Amygdala (tissue), 56 donors: ENCODE measurements at regions not wholly inside any gene's neighbourhood (a gene's known extent, or its start where the extent isn't known, plus 50 kb on each side); places are given as distances from the start of the nearest gene placed in this dataset.
A peak's percentile ranks its signal among the peaks of the same experiment; 100 is the strongest.

Experiments used
- DNase-seq, 56 donors: peaks; one replicate each; lab custom pipeline; 2025; lab: John Stamatoyannopoulos, UW

DNA sequence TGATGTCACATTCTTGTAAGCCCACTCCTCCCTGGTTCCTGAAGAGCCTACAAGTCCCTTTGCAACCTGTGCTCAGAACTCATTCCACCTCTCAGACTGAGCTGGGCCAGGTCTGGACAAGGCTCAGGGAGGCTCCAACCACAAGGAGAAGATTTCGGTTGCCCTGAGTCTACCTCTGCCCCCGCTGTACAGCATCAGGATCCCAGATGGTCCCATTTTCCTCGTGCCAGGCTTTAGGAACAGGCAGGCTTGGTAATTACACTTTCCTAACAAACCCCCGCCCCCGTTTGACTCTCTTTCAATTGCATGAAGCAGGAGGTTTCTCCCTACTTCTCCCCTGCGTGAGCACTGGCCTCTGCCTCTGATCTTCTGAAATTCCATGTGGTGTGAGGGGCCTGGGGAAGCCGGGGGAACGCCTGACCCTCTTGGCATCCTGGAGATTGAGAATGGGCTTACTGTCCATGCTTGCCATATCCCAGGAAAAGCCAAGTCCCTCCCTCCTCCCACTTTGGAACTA is 86.9 kb upstream of the CTNNA1 start:
- DNase-seq: no peak

- DNase-seq: no peak
These were observed 88.0 kb upstream of the CTNNA1 start for GRCh38 chr5:138665261-138665660.

DNA sequence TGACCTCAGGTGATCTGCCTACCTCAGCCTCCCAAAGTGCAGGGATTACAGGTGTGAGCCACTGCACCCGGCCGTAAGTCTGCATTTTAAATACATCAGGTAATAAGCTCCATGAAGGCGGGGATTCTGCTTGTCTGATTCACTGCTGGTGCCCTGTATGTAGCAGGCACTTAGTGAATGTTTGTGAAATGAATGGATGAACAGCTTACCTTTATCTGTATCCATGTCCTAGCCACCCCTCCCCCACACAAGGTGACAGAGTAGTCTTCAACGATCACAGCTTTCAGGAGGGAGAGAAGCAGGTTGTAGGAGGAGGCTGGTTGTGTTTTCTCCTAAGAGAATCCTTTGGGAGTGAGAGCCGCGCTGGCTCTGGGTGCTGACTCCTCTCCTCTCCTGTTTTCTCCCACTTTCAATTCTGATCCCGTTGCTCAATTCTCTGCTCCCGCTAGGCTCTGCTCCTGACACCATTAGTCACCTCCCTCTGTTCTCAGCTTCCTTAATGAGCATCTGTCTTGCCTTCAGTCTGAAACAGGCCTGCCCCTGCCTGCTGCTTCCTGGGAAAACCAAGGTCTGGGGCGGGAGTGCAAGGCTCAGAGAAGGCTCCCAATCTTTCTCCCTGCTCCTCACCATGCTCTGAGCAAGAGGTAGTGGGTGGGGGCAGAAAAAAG is 88.8 kb upstream of the CTNNA1 start:
- DNase-seq: no peak

DNA sequence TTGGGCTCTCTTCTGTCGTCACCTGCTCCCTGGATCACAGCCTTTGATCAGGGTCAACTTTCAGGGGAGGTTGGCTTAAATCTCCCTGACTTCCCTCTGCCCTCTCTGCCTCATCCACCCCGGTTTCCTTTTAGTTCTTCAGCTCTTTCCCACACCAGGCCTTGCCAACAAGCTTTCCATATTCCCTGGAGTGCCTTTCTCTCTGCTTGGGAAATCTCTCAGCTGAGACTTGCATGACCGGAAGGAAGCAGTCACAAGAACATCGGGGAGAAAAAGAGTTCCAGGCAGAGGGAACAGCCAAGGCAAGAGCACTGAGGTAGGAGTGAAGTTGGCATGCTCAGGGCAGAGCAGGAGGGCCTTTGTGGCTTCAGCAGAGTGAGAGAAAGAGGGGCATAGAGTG is 88.4 kb upstream of the HSPA9 start:
- no peak for DNase-seq

GRCh38 chr5:138663009-138663408 is 87.8 kb upstream of the HSPA9 start:
- no peak for DNase-seq

DNA sequence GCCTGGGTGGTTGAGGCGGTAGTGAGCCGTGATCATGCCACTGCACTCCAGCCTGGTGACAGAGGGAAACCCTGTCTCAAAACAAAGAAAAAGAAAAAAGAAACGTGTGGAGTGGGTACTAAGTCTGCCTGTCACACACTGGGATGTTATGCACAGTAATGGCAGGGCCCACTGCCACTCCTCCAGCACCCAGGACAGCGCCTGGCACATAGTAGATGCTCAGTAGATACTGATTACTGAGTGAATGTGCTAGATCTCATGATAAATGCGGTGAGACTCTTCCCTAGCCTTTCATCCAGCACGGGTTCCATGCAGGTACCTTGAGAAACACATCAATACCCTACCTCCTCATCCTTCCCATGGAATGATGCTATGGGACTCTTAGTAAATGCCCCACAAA is 87.4 kb upstream of the HSPA9 start:
- no peak for DNase-seq

DNA sequence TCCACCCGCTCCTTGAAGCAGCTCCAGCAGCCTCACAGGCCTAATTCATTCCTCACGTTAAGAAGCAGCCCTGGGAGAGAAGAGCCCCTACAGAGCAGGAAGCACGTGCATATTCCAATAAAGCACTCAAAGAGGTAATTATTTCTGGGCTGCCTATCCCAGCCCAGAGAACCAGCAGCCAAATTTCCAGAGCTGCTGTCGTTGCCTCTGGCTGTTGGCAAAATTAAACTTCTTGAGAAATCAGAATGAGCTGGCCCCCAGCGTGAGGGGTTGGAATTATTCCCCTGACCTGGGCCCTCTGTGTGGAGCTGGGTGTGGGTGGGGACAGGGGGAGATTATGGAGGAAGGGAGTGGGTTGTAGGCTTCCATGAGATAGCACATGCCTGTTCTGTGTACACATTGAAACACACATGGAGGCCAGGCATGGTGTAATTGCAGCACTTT is 86.8 kb upstream of the HSPA9 start:
- peak in 1 of 56 donors; percentile 32 for DNase-seq

DNA sequence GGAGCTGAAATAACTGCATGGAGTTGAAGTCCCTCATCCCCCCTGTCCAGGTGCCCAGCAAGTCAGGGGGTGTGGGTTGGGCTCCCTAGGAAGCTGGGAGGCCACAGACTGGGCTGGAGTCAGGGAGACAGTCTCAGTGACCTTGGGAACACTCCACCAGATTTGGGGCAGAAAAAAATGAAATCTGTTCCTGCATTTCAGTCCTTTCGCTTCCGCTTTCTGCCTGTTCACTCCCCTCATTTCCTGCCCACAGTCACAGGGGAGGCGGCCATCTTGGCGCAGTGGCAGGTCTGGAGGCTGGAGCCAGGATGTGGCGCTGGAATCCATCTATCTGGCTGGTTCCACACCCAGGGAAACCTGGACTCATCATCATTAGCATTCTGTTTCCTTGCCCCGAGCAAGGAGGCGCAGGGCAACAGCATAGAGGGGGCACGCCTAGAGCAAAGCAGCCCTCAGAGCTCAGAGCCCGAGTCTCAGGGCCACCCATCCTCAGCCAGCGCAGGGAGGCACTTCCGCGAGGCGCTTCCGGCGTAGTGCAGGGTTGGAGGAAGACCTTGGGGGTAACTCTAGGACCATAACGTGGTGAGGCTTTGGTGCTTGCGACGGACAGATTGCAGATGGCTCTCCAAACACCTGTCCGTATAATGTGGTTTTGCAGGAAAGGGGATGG is 86.2 kb upstream of the HSPA9 start:
- no peak for DNase-seq

DNA sequence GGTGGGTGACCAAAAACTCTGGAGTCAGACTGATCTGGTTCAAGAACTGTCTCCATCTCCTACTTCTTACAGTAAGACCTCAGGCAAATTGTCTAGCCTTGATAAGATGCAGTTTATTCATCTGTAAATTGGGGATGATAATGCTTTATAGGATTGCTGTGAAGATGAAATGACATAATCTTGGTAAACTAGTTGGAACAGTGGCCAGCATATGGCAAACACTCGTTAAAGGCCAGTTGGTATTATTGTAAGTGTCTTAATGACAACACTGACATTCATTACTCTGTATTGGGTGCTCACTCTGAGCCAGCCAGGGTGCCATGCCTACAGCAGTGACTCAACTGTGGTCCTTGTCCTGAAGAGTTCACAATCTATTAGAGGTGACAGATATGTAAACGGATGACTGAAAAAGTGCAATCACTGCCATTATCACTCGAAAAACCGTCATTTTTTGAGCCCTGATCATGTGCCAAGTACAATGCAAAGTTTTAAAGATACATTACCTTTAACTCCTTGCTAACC is 84.9 kb upstream of the HSPA9 start:
- DNase-seq: no peak

DNA sequence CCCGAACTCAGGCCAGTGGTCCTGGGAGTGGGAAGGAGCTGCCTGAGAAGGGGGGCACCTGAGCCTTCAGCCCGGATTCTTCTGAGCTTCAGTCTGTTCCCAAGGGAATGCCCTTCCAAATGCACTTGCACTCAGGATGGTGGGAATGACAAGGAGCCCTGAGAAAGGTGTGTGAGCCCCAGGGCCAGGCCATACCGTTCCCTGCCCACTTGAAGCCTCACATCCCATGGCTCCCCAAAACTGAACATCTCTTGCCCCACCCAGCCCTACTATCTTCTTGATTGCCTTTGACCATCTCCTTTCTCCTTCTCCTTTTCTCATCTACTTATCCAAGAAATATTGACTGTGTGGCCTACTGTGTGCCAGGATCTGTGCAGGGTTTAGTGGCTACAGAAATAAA is 84.4 kb upstream of the HSPA9 start:
- no peak for DNase-seq

DNA sequence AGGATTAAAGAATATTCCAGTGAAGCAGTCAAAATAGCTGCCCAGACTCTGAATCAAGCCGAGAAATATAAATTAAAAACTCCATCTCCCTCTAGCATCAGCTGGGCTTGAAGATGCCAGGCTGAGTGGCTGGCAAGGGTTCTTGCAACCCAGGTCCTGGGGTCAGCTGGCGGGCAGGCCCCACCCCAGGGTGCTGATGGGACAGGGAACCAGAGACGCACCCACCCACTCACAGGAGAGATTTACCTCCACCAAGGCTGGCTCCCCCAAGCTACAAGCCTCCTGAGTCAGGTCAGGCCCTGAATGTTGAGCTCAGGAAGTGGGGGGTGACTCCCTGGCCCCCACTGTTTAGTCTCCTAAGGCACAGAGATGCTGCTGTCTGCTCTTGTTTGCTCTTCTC is 83.9 kb upstream of the HSPA9 start:
- DNase-seq: no peak

GRCh38 chr5:138658676-138659075 is 83.5 kb upstream of the HSPA9 start:
- DNase-seq: no peak

GRCh38 chr5:138657360-138657759 is 82.2 kb upstream of the HSPA9 start:
- no peak for DNase-seq

GRCh38 chr5:138656916-138657315 is 81.7 kb upstream of the HSPA9 start:
- no peak for DNase-seq

GRCh38 chr5:138655530-138656190 is 80.5 kb upstream of the HSPA9 start:
- DNase-seq: peak in 53 of 56 donors; percentile 27 to 97 (median 82)

- peak in 3 of 56 donors; percentile 24 to 31 (median 28) for DNase-seq
These were observed 79.2 kb upstream of the HSPA9 start for GRCh38 chr5:138654281-138654867.

DNA sequence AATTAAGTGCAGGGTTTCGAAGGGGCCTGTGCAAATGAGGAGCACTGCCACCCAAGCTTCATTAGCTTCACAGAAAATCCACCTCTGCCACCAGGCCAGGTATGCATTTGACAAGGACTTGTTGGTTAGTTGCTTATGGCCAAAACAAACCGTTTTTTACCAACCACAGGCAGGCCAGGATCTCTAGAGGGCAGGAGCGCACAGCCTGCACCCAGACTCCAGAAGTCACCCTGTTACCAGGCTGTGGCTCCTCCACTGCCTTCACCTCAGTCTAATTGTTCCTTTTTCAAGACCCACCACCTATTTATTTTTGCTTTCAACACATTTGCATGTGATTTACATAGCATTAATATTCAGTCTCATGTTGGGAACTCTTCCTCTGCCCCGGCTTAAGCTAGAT is 78.3 kb upstream of the HSPA9 start:
- DNase-seq: peak in 19 of 56 donors; percentile 12 to 61 (median 41)

DNA sequence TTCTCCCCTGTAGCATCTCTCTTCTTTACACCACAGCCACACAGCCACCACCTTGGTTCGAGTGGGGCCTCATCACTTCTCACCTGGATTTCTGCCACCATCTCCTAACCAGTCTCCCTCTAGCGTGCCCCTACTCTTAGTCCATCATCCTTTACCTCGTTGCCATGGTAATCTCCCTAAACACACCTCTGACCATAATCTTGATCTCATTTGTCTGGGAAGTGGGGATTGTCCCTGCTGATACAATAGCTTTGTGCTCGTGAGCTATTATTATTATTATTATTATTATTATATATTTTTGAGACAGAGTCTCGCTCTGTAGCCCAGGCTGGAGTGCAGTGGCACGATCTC is 76.5 kb upstream of the HSPA9 start:
- no peak for DNase-seq

GRCh38 chr5:138651058-138651766 is 76.0 kb upstream of the HSPA9 start:
- DNase-seq: no peak

- DNase-seq: no peak
These were observed 75.0 kb upstream of the HSPA9 start for GRCh38 chr5:138650196-138650595.
